ENCODE measurements at regions not wholly inside any gene's neighbourhood (a gene's known extent, or its start where the extent isn't known, plus 50 kb on each side); places are given as distances from the start of the nearest gene placed in this dataset.
"Not testable (repeated sequence)": the region's sequence is repeated elsewhere in the genome, so short reads cannot be mapped to it uniquely, and the experiment has no call there.

DNA sequence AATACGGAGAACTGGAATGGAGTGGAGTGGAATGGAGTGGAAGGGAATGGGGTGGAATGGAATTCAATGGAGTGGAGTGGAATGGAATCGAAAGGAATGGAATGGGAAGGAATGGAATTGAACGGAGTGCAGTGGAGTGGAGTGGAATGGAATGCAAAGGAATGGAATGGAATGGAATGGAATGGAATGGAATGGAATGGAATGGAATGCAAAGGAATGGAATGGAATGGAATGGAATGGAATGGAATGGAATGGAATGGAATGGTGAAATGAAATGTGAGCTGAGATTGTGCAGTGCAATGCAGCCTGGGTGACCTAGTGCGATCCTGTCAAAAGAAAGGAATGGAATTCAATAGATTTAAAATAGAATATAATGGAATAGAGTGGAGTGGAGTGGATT, 357.3 kb upstream of the WSB1 start:
- not testable (repeated sequence) for DNase-seq

DNA sequence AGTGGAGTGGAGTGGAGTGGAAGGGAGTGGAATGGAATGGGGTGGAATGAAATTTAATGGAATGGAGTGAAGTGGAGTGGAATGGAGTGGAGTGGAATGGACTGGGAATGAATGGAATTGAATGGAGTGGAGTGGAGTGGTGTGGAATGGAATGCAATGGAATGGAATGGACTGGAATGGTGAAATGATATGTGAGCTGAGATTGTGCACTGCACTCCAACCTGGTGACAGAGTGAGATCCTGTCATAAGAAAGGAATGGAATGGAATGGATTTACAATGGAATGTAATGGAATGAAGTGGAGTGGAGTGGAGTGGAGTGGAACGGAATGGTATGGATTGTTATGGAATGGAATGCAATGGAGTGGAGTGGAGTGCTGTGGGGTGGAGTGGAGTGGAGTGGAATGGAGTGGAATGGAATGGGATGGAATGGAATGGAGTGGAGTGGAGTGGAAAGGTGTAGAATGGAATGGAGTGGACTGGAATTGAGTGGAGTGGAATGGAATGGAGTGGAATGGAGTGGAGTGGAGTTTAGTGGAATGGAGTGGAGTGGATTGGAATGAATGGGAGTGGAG, 356.1 kb upstream of the WSB1 start:
- DNase-seq: not testable (repeated sequence)

DNA sequence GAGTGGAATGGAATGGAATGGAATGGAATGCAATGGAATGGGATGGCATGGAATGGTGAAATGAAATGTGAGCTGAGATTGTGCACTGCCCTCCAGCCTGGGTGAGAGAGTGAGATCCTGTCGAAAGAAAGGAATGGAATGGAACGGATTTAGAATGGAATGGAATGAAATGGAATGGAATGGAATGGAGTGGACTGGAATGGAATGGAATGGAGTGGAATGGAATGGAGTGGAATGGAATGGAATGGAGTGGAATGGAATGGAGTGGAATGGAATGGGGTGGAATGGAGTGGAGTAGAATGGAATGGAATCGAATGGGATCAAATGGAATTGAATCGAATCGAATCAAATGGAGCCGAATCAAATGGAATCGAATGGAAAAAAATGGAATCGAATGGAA, 354.2 kb upstream of the WSB1 start:
- DNase-seq: not testable (repeated sequence)

DNA sequence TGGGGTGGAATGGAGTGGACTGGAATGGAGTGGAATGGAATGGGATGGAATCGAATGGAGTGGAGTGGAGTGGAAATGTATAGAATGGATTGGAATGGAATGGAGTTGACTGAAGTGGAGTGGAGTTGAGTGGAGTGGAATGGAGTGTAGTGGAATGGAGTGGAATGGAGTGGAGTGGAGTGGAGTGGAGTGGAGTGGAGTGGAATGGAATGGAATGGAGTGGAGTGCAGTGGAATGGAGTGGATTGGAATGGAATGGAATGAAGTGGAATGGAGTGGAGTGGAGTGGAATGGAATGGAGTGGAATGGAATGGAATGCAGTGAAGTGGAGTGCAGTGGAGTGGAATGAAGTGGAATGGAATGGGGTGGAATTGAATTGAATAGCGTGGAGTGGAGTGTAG, 353.3 kb upstream of the WSB1 start:
- not testable (repeated sequence) for DNase-seq

DNA sequence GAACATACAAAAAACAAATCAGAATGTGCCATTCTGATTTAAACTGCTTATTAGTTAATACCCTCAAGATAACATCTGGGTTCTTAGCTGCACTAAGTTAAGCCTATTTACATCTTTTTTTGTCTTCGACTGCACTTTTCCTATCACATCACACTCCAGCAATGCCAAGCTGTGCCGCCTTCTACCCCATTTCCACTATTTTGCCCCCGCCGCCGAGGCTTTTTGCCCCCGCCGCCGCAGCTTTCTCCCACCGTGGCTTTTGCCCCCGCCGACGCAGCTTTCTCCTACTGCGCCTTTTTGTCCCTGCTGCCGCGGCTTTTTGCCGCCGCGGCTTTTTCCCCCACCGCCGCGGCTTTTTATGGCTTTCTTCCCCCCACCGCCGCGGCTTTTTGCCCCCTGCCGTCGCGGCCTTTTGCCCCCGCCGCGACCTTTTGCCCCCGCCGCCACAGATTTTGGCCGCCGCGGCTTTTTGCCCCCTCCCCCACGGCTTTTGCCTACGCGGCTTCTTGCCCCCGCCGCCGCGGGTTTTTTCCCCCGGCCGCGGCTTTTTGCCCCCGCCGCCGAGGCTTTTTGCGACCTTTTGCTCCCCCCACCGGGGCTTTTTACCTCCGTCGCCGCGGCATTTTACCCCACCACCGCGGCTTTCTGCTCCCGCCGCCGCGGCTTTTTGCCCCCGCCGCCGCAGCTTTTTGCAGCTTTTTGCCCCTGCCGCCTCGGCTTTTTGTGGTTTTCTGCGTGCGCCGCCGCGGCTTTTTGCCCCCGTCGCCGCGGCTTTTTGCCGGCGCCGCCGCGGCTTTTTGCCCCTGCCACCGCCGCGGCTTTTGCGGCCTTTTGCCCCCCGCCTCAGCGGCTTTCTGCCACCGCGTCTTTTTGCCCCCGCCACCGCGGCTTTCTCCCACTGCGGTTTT, 331.4 kb upstream of the WSB1 start:
- no peak for DNase-seq

DNA sequence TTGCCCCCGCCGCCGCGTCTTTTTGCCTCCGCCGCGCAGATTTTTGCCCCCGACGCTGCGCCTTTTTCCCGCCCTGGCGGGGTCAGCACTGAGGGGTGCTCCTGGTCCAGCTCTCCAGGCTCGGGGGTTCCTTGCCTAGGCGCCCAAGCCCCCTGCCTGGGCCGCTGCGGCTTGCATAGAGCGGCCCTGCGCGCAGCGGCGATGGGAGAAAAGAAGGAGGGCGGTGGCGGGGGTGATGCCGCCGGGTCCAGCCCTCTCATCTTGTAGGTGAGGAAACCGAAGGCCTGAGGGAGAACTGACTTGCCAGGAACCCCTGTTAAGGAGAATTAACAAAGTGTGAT, 330.8 kb upstream of the WSB1 start:
- DNase-seq: no peak

DNA sequence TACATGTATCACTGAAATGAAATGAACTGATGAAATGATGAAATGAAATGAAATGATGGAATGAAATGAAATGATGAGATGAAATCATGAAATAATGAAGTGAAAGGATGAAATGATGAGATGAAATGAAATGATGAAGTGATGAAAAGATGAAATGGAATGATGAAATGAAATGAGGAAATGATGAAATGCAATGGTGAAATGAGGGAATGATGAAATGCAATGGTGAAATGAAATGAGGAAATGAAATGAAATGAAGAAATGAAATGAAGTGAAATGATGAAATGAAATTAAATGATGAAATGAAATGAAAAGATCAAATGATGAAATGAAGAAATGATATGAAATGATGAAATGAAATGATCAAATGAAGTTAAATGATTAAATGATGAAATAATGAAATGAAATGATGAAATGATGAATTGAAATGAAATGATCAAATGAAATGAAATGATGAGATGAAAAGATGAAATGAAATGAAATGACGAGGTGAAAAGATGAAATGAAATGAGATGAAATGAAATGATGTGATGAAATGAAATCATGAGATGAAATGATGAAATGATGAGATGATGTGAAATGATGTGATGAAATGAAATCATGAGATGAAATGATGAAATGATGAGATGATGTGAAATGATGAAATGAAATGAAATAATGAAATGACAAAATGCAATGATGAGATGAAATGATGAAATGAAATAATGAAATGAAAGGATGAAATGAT, 327.9 kb upstream of the WSB1 start:
- not testable (repeated sequence) for DNase-seq

DNA sequence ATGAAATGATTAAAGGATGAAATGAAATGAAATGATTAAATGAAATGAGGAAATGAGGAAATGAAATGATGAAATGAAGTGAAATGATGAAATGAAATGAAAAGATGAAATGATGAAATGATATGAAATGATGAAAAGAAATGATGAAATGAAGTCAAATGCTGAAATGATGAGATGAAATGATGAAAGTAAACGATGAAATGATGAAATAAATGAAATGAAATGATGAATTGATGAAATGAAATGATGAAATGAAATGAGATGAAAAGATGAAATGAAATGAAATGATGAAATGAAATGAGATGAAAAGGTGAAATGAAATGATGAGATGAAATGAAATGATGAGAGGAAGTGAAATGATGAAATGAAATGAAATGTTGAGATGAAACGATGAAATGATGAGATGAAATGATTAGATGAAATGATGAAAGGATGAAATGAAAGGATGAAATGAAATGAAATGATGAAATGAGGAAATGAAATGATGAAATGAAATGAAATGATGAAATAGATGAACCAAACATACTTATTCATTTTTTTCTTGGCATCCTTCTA, 327.2 kb upstream of the WSB1 start:
- DNase-seq: not testable (repeated sequence)

DNA sequence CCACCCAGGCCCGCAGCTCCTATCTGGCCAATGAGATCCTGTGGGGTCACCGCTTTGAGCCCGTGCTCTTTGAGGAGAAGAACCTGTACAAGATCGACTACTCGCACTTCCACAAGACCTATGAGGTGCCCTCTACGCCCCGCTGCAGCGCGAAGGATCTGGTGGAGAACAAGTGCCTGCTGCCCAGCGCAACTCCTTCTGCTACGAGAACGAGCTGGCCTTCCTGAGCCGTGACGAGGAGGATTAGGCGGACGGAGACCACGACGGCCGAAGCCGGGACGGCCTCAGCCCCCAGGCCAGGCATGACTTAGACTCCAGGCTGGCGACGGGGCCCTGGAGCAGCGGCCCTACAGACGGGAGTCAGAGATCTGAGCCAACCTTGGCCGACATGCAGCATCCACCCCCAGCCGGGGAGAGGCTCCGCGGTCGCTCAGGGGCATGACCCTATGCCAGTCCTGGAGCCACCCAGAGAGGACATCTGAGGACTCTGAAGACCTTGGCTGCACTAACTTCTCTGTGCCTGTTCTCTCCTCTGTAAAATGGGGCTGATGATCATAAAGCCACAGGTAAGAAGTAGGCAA, 312.0 kb upstream of the WSB1 start:
- not testable (repeated sequence) for DNase-seq

DNA sequence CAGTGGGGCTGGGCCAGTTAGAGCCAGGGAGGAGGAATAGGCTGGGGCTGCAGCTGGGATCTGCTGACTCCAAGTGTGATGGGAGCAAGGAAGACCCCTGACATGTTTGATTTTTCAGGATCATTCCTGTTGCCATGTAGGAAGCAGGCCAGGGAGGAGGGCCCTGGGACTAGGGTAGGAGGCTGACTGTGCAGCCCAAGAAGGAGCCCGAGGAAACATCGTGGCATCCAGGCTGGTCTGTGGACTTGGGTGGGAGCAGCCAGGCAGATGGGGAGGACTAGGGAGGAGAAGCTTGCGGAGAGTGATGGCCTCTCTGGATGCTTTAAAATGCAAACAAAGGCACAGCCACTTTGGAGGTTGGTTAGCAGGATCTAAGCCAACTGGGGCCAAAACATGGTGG, 311.4 kb upstream of the WSB1 start:
- not testable (repeated sequence) for DNase-seq

DNA sequence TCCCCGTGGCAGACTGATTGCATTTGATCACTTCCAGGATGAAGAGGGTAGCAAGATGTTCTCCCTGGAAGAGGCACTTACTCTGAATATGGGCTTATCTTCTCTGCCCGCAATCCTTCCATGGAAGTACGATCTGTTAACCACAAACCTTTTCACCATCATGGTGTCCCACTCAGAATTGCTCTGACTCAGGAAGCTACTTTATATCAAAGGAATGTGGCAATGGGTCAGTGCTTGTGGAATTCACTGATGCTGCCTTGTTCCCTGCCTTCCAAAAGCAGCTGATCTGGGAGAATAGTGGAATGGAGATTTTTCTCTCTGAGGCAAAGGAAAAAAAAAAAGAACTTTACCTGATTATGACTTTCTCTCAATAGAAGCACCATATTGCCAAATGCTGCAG, 306.1 kb upstream of the WSB1 start:
- DNase-seq: not testable (repeated sequence)

DNA sequence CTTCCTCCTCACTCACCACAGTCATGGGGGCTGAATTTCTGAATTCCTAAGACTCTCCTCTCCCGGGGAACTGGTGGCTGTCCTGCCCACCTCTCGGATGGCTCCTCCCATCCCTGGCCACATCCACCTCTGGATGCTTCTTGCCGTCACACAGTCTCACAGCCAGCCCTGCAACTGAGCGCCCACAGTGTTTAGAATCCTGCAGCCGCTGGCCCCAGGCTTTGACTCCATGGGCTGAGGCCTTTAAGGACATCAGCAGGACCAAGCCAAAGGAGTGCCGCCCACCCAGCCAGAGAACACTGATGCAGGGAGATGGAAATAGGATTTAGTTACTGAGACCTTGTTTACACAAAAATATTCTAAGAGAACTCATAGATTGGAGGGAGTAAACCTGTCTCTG, 299.3 kb upstream of the WSB1 start:
- DNase-seq: not testable (repeated sequence)

DNA sequence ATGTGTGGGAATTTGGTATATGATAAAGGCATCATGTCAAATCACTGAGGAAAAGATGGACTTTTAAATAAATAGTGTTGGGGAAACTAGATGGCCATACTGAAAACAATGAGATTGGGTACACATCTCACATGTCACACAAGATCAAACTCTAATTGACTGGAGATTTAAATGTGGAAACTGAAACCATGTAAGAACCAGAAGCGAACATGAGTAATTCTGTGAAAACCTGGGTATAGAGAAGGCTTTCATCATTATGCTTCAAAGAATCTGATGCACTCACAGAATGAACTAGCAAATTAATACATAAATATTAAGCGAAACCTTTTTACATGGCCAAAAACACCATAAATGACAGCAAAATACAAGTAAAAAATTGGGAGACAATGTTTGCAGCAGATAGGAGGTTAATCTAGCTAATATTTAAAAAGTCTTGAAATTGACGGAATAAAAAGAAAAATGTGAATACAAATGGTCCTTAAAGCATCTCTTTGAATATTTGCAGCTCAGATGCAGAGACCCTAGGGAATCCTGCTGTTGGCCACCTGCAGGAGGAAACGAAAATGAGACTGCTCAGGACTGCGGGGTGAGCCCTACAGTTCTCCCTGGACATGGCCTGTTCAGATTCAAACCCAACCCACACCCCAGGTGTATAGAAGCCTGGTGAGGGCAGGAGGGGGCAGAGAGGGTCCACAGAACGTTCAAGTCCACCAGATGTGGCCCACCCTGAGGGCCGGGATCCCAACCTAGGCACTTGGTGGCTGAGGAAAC, 297.6 kb upstream of the WSB1 start:
- not testable (repeated sequence) for DNase-seq

DNA sequence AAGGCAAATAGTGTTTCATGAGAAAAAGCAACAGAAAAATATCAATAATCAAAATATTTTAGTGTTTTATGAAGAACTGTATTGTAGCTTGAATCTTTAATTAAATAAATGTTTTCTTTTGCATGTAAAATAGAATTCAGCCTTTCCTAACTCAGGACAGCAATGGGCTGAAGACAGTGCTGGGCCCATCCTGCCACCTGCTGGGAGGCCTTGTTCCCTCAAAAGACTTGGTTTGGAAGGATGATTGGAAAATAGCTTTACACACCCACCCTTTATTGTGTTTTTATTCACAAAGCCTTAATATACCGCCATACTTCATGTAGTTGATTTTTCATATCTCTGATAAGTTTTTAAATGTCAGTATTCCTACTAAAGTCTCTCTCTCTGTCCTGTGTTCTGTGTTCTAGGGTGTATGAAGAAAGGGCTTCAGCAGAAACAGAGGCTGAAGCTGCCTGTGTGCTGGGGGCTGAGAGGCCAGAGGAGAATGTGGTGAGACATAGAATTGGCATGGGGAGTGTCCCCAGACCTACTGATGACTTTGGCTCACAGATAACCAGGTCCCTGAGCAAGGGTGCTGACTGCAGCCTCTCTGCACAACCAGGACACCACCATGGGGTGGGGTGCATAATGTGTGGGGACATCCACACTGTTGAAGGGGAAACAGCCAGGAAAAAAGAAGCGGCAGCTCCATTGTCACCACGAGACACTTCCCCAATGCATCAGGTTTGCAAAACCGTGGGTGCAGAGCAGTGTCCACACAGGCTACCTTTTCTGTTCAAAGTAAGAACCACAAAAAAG, 286.0 kb upstream of the WSB1 start:
- DNase-seq: not testable (repeated sequence)

DNA sequence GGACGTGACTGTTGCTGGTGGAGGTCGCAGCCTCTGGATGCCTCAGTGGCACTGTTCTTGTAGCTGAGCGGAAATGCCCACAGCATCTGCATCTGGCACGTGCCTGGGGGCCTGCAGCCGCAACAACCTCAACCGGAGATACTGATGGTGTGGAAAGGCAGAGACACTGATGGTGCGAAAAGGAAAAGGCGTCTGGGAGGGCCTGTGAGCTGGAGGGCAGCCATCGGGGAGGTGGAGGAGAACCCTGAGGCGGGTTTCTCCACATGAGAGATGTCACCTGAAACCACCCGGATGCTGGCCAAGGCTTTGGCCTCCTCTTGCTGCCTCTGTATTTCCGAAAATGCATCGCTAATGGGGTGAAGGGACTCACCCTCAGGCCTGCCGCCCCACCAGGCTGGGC, 284.8 kb upstream of the WSB1 start:
- no peak for DNase-seq

DNA sequence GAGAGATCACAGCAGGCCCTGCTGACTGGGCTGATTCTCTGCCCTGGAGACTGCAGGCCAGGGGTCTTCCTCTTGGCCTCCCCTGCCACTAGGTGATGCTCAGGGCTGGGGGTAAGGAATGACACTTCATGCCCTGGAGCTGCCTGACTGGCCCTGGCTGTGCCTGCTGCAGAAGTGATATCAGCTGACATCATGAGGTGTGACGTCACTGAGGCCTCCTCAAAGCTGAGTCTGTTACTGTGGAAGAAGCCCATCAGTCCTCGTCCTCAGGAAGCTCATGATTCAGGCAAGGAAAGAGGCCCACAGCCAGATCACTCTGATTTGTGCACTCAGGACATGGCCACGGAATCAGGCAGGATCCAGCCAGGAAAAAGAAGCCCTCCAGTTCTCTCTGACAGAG, 283.8 kb upstream of the WSB1 start:
- not testable (repeated sequence) for DNase-seq

DNA sequence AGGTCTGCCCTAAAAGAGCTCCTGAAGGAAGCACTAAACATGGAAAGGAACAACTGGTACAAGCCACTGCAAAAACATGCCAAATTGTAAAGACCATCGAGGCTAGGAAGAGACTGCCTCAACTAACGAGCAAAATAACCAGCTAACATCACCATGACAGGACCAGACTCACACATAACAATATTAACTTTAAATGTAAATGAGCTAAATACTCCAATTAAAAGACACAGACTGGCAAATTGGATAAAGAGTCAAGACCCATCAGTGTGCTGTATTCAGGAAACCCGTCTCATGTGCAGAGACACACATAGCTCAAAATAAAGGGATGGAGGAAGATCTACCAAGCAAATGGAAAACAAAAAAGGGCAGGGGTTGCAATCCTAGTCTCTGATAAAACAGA, 263.4 kb upstream of the WSB1 start:
- DNase-seq: not testable (repeated sequence)

DNA sequence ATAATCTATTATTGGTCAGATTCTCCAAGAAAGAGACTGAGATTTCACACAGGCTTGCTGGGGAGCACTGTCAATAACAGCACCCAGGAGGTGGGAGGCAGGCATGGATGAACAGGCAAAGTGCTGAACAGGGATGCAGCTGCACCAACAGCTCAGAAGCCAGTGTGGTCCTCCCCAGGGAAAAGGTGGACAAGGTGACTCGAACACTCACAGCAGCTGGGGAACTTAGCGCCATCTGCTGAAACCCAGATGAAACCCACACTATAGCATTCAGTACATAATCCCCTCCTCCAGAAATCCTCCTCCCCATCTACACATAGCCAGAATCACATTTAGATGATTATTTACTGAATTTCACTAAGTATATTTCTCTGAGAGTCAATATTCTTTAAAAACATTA, 255.2 kb upstream of the WSB1 start:
- no peak for DNase-seq

DNA sequence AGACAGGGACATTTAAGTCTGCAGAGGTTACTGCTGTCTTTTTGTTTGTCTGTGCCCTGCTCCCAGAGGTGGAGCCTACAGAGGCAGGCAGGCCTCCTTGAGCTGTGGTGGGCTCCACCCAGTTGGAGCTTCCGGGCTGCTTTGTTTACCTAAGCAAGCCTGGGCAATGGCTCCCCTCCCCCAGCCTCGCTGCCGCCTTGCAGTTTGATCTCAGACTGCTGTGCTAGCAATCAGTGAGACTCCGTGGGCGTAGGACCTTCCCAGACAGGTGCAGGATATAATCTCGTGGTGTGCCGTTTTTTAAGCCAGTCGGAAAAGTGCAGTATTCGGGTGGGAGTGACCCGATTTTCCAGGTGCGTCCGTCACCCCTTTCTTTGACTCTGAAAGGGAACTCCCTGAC, 248.9 kb upstream of the WSB1 start:
- not testable (repeated sequence) for DNase-seq

DNA sequence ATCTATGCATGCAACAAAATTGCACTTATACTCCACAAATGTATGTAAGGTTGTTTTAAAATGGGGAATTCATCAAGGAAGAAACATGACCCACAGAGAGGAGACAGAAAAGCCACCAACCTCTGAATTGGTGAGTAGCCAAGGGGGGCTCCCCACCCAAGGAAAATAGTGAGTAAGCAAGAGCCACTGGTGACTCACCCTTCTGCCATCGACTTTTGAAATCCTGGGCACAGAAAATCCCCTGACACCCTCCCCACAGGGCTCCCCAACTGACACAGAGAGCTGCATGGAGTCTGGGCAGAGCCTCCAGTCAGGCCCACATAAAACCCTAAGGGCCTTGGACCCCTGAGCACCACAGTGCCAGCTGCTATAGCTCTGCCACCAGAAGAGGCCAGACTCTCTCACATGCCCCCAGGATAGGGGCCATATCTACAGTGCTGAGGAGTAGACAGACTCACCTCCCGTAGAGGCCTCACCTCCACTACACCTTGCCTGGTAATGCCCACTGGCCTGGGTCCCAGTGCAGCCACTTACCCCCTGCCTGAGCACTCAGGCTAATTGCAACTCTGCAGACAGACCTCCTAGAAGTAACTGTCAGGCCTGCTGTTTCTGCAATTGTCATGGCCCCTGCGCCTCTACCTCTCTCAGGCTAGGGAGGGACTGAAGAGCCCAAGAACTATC, 244.7 kb upstream of the WSB1 start:
- no peak for DNase-seq

DNA sequence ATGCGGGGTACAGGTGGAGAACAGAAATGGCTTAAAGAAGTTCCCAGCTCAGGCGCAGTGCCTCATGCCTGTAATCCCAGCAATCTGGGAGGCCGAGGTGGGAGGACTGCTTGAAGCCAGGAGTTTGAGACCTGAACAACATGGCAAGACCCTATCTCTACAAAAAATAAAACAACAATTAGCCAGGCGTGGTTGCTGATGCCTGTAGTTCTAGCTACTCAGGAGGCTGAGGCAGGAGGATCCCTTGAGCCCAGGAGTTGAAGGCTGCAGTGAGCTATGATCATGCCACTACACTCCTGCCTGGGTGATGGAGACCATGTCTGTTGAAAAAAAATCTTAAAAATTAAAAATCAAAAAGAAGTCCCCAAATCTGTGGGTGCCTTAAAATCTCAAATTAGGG, 228.3 kb upstream of the WSB1 start:
- DNase-seq: no peak
